CD4-positive, alpha-beta T cell treated with Interleukin-21 for 1 hour (primary cell): ENCODE measurements at regions not wholly inside any gene's neighbourhood (a gene's known extent, or its start where the extent isn't known, plus 50 kb on each side); places are given as distances from the start of the nearest gene placed in this dataset.
"Not testable (repeated sequence)": the region's sequence is repeated elsewhere in the genome, so short reads cannot be mapped to it uniquely, and the experiment has no call there.

Experiments
- DNase-seq: peaks from one replicate; pipeline ENCODE4 v3.0.0-alpha.2; 2020

DNA sequence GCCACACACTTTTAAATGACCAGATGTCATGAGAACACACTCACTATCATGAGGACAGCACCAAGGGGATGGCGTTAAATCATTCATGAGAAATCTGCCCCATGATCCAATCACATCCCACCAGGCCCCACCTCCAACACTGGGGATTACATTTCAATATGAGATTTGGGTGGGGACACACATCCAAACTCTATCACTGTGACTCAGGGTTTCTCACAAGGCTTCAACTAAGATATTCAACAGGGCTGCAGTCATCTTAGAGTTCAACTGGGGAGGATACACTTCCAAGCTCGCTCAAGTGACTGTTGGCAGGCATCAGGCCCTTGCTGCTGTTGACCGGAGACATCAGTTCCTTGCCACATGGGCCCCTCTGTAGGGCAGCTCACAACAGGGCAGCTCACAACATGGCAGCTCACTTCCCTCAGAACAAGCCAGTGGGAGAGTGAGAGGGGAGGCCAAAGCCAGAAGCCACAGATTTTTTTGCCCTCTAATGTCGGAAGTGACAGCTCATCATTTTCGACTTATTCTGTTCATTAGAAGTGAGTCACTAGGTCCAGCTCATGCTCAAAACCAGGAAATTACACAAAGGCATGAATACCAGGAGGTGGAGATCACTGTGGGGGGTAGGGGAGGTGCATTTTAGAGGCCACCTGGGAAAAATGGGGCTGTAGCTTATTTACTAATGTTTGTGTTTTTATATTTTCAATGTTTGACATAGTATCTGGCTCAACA lies 50.8 kb upstream of the PTHLH start:
- DNase-seq: no peak

- DNase-seq: no peak
These were observed 51.9 kb upstream of the PTHLH start for GRCh38 chr12:28024231-28024995.

DNA sequence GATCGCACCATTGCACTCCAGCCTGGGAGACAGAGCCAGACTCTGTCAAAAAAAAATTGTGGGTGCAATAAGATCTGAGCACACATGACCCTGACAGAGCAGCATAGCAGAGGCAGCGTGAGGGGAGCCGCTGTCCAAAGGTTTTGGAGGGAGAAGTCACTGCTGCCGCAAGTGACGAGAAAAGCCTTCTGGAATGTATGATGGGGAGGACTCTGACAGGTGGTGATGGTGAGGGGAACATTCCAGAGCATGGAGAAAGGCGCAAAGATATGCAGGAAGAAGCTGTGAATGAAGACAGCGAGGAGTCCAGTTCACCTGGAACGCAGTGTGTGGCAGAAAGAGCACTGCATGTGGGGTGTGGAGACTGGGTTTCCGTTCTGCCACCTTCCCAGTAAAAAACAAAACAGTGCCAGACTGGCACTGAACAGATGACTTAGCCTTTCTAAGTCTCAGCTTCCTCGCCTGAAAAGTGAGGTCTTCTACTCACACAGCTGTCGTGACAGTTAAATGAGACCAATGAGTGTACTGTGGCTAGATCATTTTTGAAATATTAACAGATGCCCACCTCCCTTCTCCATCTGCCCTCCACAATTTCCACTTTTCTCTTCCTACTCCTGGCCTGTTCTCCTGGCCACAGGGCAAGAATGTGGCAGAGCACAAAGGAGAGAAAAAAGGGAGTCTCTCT lies 53.4 kb upstream of the PTHLH start:
- DNase-seq: no peak

DNA sequence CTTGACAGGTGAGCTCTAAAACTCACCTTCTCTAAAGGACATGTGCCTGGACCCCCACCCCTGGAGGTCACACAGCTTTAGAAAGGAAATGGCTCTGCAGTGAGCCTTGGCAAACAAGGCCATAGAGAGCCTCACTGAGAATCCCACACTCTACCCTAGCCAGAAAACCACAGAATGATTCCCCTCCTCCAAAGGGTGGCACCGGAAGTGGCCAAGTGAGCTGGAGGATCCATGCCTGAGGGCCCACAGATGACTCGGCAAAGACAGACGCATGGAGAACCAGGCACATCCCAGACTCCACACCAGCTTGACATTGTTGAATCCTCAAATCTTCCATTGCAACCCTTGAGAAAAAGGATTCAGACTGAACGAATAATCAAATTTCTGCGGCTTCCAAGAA lies 54.2 kb upstream of the PTHLH start:
- no peak for DNase-seq

- DNase-seq: no peak
These were observed 54.8 kb upstream of the PTHLH start for GRCh38 chr12:28027328-28027727.

GRCh38 chr12:28027947-28028724 lies 55.6 kb upstream of the PTHLH start:
- no peak for DNase-seq

DNA sequence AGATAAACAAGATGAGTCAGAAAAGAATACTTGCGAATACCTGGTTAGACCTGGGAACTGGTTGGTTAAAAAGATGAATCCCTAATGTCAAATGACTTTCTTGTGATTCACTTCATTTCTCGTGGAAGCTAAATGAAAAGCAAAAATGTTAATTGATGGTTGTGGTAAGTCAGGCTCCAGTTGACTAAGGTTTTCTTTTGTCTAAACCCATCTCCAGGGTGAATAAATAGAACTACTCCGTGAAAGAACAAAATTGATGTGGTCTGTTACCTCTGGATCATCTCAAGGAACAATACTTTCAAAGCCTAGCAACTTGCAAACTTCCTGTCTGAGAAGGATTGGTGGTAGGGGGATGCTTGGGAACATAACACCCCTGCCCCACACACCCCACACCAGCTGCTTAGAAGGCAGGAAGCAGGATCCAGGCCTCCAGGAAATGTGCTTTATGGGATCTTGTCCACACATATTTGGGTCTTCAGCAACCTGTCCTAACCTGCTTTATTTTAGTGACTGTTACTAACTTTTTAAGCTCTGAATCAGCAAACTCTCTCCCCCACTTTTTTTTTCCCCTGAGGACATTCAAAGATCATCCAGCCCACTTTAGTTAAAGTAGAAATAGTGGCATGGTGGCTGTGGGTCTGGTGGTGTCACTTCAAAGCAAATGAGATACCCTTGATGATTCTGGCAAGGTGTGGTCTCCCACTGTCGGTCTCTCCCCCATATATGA lies 60.4 kb upstream of the PTHLH start:
- DNase-seq: no peak

DNA sequence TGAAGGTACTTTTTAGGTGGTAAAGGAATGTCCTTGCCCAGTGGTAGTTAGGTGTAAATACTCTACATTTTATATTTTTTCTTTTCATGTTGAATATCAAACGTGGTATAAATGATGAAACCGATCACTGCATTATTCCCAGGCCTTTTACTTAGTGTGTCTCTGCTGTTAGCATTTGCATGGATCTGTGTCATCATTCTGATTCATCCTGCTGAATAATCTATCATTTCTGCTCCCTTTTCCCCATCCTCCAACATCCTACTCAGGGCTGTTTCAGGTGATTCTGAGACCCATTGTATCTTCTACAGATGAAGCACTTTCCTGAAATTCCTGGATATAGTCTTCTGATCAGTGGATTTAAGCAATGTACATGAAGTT lies 61.0 kb upstream of the PTHLH start:
- DNase-seq: no peak

DNA sequence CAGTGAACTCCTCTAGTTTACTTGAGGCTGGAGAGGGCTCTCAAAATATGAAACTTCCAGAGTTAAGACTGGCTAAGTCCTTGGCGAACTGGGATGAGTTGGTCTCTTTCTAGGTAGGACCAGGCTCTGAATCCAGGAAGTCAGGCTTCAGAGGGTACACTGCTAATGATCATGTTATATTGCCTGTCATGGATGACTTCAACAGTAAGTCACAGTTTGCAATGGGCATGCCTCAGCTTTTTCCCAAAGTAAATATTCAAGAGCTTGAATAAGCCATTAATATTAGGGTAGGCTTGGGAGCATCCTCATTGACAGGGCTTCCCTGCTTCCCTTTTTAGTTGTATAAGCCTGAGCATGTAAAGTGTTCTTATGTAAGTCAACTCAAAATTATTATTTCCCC lies 61.7 kb upstream of the PTHLH start:
- no peak for DNase-seq

GRCh38 chr12:28035500-28035899 lies 63.0 kb upstream of the PTHLH start:
- no peak for DNase-seq

DNA sequence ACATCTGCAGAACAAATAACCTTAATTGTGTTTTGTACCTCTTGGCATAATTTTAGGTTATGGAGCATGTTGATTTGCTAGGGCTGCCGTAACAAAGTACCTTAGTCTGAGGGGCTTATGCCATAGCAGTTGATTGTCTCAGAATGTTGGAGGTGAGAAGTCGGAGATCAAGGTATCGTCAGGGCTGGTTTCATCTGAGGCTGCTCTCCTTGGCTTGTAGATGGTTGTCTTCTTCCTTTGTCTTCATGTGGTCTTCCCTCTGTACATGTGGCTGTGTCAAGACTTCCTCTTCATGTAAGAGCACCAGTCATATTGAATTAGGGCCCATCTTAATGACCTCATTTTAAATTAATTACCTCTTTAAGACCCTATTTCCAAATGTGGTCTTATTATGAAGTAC lies 64.4 kb upstream of the PTHLH start:
- DNase-seq: no peak

- no peak for DNase-seq
These were observed 67.7 kb upstream of the PTHLH start for GRCh38 chr12:28040246-28040645.

DNA sequence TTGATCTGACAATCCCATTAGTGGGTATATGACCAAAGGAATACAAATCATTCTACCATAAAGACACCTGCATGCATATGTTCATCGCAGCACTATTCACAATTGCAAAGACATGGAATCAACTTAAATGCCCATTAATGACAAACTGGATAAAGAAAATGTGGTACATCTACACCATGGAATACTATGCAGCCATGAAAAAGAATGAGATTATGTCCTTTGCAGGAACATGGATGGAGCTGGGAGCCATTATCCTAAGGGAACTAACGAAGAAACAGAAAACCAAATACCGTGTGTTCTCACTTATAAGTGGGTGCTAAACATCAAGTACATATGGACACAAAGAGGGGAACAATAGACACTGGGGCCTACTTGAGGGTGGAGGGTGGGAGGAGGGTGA lies 74.1 kb upstream of the PTHLH start:
- not testable (repeated sequence) for DNase-seq

- DNase-seq: no peak
These were observed 78.1 kb upstream of the PTHLH start for GRCh38 chr12:28050606-28051005.

- DNase-seq: no peak
These were observed 79.2 kb upstream of the PTHLH start for GRCh38 chr12:28051516-28052354.

DNA sequence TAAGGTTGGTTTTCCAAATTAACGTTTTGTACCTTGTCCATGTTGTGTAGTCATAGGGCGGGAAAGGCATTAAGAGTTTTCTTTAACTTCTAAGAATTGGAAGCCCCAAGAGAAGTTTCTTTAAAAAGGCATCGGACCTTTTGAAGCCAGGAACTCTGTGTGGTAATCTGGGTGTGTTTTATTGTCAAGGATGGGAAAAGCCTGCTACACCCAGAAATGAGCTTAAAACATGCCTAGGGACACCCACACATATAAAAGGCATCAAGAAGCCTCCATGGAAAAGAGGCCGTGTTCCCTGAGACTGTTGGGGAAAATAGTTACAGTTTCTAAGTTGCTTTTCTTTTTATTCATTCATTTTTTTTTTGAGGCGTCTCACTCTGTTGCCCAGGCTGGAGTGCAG lies 81.0 kb upstream of the PTHLH start:
- DNase-seq: no peak

DNA sequence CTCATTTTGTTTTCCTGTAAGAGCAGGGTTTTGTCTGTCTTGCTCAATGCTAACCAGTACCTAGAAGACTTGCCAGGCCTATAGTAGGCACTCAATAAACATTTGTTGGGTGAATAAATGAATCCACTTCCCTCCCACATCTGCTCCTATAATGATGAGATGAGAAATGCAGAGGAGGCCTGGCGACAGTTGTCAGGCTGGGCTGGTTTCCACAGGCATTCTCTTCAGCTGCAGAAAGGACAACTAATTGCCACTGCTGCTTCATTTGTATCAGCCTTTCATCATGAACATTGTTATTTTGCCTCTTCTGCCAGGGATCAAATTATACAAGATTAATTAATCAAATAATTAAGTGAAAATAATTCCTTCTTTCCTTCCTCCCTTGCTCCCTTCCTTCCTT lies 82.0 kb upstream of the PTHLH start:
- DNase-seq: no peak

DNA sequence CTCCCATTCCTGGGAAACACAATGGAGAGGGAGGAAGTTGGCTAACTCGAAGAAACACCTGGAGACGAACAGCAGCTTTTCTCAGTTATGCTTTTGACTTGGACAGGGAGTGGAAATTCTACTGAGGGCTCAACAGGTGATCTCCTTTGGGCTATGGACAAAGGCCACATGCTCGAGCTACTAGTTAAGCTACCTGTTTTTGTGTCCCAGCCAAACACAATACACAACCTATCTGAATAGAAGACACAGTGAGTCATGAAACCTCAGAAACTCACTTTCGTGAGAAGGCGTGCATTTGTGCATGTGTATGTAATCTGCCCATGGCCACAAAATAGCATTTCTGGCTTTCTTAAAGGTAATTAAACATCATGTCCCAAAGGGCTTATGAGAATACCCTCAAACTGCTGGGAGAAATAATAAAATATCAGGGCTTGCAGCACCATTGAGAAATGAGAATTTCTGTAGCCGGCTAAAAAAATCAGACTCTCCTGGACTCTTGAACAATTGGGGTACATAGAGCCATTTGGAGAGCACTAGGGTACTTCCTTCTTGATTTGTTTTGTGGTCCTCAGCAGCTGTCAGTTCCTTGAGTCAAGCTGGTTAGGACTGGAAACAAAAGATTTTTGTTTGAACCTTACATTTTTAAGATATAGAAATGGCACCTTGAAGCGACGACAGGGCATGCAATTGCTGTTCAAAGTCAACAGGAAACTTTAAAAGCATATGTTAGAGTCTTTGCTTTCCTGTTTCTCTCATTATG lies 85.5 kb upstream of the PTHLH start:
- no peak for DNase-seq

- no peak for DNase-seq
These were observed 86.7 kb upstream of the PTHLH start for GRCh38 chr12:28059220-28059619.

DNA sequence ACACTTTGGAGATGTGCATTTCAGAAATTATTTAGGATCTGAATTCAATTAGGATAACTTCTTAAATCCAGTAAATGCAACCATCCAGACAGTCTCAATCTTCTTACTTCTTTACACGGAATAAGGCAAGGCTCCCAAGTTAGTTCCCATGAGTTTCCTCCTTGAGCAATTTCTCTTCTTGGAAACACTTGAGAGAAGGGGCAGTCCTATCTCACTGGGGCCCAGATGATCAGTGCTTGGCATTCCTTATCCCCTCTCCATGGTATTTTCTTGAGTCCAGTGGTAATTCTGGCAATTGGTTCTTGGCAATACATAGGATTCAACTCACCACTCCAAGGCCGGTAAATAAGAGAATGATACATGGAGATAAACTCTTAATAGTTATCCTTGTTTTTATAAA lies 87.1 kb upstream of the PTHLH start:
- DNase-seq: no peak

DNA sequence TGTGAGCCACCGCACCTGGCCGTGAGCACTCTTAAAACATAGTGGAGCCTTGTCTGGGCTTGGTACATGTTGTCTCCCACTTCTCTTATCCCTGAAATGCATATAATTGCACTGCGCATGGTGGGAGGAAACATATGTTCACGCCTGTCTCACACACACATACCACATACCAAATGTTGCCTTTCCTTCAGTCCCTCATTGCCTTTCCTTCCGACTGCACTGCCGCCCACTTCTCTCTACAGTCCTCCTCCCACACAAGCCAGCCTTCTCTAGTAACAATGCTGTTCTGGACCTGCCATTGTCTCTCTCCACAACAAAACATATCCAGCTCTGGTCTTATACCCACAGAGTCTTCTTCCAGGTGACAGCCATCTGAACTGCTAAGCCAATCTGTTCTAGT lies 88.3 kb upstream of the PTHLH start:
- no peak for DNase-seq
